GM18868 (cell line): ENCODE measurements at regions not wholly inside any gene's neighbourhood (a gene's known extent, or its start where the extent isn't known, plus 50 kb on each side); places are given as distances from the start of the nearest gene placed in this dataset.
"Not testable (repeated sequence)": the region's sequence is repeated elsewhere in the genome, so short reads cannot be mapped to it uniquely, and the experiment has no call there.

ENCODE experiments used
- ATAC-seq: cut with Tn5 transposase; IDR thresholded peaks from one replicate; pipeline ENCODE4 v1.9.1; 2021; ENCODE audit warnings: mild to moderate bottlenecking, moderate library complexity; ENCODE audit not compliant: unreplicated experiment

DNA sequence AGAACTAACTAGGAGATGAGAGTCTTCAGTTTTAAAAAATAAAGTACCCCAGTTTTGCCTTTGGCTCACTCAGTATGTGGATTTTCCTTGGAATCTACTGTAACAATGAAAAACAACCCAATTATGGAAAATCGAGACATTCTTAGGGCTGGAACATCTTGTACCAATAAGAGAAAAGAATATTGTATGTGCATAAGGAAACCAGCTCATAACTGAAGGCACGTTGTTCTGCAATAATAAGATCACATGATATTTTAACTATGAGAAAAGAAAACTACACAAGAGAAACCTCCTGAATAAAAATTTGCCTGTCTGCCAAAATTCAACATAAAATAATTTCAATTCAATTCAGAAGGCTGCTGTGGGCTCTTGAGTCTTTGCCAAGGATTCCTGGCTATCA lies 261.8 kb upstream of the EDNRA start:
- no peak for ATAC-seq

GRCh38 chr4:147220833-147221232 lies 260.1 kb upstream of the EDNRA start:
- ATAC-seq = no peak

- no peak for ATAC-seq
Observed at GRCh38 chr4:147222906-147223305, 258.0 kb upstream of the EDNRA start.

- ATAC-seq = no peak
Observed at GRCh38 chr4:147223576-147223975, 257.3 kb upstream of the EDNRA start.

- ATAC-seq = no peak
Observed at GRCh38 chr4:147236806-147237205, 244.1 kb upstream of the EDNRA start.

DNA sequence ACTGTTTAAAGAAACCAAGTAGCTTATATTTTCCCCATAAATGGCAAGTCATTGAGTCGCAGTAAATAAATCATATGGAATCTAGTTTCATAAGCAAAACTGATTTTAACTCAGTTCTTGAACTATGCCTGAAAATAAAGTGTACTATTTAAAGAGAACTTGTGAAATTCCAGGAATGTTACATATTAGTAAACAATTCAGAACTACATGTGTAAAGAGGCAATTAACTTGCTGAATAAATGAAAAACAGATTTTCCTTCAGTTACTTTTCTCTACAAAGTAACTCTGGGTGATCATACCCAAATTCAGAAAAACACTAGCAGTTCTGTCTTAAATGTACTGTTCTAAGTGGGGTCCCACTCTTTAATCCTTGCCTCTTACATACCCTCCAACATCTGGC lies 236.1 kb upstream of the EDNRA start:
- ATAC-seq = no peak

DNA sequence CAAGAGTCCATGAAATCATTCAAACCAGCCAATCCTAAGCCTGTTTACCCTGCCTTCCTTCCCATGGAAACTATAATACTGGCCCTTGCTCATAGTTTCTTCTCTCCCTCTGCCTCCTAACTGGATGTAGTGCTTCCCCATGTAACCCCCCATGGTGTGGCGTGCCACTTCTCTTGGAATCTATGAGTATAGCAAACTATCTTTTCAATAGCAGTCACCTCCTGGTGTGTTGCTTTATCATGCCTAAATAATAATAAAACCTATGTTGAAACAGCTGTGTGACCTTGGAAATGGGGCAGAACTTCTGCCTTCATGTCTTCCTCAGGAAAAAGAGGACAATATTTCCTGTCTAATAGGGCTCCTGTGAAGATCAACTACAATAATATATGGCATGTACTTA lies 234.8 kb upstream of the EDNRA start:
- no peak for ATAC-seq

DNA sequence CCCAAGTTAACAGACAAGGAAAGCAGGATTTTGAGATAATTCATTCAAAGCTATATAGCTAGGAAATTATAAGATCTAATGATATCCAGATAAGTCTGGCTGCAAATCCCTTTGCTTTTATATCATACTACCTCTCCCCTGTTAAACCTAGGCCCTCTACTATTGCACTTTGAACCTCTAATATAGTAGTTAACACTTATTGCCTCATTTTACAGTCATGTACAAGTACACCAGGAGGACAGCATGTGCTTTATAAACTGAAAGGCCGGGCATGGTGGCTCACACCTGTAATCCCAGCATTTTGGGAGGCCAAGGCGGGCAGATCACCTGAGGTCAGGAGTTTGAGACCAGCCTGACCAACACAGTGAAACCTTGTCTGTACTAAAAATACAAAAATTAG lies 234.4 kb upstream of the EDNRA start:
- ATAC-seq = not testable (repeated sequence)

DNA sequence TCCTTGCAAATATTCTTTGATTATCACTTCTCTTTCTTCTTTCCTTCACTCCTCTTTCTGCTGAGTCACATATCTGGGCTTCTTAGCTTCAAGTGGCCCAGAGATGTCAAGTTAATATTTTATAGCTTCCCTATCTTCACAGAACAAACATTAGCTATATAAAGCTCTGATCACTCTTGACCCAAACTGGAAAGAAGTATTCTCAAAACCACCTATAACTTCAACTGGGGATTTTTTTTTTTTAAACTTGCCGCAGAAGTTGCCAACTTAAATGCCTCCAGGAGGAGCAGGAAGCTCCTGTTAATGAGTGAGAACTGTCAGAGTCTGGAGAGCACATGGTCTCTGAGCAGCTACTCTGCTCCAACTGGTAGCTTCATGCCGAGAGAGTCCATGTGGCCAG lies 233.3 kb upstream of the EDNRA start:
- no peak for ATAC-seq

GRCh38 chr4:147250062-147250461 lies 230.8 kb upstream of the EDNRA start:
- no peak for ATAC-seq

- not testable (repeated sequence) for ATAC-seq
Observed at GRCh38 chr4:147255268-147255667, 225.6 kb upstream of the EDNRA start.

GRCh38 chr4:147259271-147259670 lies 221.6 kb upstream of the EDNRA start:
- not testable (repeated sequence) for ATAC-seq

DNA sequence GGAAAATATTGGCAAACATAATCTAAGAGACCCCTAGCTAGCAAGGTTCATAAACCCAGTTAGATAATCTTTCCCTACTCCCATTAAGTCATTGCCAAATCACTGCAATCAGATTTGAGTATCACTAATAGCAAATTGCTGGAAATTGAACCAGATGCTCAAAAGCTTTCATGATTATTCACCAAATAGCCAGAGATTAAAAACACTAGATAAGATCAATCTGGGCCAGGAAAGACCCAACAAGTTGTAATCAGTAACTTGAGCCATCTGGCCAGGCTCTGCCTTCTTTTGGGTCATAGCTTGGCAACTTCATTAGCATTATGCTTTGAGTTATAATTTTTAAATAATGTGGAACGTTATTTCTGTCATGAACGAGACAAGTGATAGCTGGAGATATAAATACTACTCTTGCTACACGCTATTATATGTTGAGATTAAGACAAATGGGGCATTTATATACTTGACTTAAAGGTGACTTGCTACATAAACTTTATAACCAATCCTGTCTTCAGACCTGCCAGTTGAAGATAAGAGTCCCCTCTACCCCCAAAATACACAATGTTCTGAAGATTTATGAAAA lies 196.6 kb upstream of the EDNRA start:
- no peak for ATAC-seq

DNA sequence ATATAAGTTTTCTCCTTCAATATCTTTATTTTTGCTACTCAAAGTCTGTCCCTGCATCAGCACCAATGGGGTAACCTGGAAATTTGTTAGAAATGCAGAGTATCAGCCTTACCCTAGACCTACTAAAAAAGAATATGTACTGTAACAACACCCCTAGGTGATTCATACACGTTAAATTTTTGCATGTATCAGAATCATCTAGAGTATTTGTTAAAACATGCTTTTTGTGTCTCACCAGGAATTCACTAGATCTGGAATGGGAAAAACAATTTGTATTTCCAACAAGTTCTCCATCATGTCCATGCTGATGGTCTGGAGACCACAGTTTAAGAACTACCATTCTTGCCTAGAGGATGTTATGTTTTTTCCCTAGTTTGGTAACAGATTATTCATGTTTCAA lies 196.0 kb upstream of the EDNRA start:
- ATAC-seq = no peak

DNA sequence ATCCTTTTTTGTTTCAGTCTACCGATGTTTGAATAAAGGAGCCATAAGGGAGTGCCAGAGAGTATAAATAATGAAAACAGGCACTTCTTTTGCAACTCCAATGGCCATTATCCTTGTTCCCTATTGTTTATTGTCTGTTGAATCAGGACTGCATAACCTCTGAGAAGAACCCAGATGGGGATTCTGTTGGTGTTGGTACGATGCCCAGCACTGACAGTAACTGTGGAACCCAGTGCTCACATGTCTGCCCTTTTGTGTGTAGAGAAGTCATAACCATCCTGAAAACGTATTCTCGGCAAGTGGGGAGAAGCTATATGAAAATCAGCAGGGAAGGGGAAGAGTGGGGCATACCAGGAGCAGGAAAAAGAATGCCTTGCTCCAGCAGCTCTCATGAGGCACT lies 195.1 kb upstream of the EDNRA start:
- no peak for ATAC-seq

GRCh38 chr4:147286846-147287587 lies 193.9 kb upstream of the EDNRA start:
- peak; percentile 54 for ATAC-seq

GRCh38 chr4:147287588-147287890 lies 193.4 kb upstream of the EDNRA start:
- ATAC-seq = peak; percentile 22

- ATAC-seq = no peak
Observed at GRCh38 chr4:147288512-147288911, 192.4 kb upstream of the EDNRA start.

DNA sequence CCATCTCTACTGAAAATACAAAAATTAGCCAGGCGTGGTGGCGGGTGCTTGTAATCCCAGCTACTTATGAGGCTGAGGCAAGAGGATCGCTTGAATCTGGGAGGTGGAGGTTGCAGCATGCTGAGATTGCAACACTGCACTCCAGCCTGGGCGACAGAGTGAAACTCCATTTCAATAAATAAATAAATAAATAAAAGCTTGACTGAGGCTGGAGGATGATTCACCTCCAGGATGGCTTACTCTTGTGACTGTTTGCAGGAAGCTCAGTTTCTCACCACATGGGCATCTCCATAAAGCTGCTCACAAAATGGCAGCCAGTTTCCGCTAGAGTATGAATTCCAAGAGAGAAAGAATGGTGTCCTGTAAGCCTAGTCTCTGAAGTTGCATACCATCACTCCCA lies 191.7 kb upstream of the EDNRA start:
- no peak for ATAC-seq

- peak; percentile 76 for ATAC-seq
Observed at GRCh38 chr4:147292604-147293313, 188.1 kb upstream of the EDNRA start.

DNA sequence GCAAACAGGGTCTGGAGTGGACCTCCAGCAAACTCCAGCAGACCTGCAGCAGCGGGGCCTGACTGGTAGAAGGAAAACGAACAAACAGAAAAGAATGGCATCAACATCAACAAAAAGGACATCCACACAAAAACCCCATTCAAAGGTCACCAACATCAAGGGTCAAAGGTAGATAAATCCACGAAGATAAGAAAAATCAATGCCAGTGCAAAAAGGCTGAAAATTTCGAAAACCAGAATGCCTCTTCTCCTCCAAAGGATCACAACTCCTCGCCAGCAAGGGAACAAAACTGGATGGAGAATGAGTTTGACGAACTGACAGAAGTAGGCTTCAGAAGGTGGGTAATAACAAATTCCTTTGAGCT lies 187.6 kb upstream of the EDNRA start:
- not testable (repeated sequence) for ATAC-seq

DNA sequence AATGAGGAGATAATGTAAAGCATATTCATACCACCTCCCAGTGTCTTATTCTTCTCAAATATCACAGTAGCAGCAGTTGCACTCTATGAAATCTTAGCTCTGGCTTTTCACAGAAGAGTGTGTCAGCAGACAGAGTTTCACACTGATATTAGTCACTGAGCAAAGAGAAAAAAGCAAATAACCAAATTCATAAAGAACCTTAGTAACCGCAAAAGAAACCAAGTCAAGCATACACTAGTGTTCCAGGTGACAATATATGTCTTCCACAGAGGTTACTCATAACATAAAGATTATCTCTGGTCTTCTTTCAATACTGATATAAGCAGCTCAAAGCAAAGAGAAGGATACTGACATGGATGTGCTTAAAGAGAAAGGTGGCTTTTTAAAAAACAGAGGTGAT lies 181.7 kb upstream of the EDNRA start:
- ATAC-seq = peak; percentile 98
